NCI-H2029 (cell line): ENCODE measurements at regions not wholly inside any gene's neighbourhood (a gene's known extent, or its start where the extent isn't known, plus 50 kb on each side); places are given as distances from the start of the nearest gene placed in this dataset.

Source experiments
- DNase-seq: peaks from one replicate; lab custom pipeline; 2025; lab: John Stamatoyannopoulos, UW

GRCh38 chr15:96524676-96525417 is 194.3 kb downstream of the NR2F2 start:
- DNase-seq, result no peak

DNA sequence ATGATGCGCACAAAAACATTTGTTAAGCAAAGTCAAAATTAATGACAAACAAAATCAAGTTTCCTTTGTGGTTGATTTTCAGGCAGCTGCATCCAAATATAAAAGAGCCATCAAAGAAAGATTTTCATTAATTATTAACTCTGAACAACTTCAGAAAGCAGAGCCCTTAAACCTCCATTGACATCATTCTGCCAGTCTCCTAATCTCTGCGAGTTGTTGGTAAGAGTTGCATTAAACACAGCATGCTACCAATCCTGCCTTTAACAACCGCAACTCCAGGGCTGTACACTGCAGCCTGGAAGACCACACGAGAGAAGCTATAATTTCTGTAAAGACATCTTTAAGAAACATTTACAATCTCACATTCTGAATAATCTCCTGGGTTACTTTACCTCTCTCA is 204.6 kb downstream of the NR2F2 start:
- no peak for DNase-seq

GRCh38 chr15:96538491-96538890 is 208.0 kb downstream of the NR2F2 start:
- DNase-seq, result no peak

GRCh38 chr15:96540283-96540682 is 209.8 kb downstream of the NR2F2 start:
- no peak for DNase-seq

DNA sequence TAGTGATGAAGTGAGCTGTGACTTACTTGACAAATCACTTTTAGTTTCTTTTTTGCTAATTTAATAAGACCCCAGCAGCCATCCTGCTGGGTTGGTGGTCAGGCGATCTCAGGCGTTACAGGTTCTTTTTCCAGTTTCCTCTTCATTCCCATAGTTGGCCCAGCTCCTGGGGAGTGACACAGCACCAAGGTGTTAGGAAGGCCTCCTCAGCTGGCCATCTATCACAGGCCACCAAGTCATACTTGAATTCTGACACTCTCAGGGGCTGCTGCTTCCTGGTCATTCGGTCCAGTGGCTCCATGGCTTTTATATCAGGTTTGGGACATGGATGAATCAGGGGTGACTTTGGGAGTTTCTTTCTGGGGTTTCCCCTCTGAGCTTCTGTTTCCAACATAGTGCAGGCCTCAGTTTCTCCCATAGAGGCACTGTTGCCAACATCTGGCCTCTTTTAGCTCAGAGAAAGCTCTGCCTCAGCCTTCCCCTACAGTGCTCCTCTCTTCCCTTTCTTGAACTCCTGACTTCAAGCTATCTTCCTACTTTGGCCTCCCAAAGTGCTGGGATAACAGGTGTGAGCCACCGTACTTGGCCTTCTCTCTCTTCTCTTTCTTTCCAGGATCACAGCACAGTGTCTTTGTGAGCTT is 211.8 kb downstream of the NR2F2 start:
- DNase-seq, result no peak

DNA sequence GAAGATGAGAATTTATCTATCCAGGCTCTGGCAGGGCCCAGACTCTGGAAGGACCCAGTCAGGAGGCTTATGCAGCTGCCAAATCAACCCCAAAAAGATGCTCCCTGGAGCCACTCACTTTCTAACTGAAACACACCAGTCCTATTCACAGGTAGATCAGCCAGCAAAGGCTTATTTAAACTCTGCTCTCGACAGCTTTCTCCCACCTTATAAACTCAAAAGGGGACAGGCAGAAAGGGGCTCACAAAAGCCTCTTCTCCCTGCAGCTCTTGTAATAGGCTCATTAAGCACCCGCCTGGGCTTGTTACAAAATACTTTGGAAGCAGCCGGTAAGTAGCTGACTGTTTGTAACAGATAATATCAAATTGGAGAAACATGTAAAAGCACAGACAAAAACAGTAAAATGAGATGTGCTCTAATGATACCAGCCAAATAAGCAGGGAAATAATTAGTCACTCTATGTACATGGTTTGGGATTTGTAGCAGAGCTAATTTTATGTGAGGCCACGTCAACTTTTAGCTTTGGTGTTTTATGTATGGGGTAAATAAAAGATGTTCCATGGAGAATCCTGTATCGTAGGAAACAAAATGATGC is 213.8 kb downstream of the NR2F2 start:
- DNase-seq, result no peak

GRCh38 chr15:96549136-96549535 is 218.6 kb downstream of the NR2F2 start:
- DNase-seq, result no peak

DNA sequence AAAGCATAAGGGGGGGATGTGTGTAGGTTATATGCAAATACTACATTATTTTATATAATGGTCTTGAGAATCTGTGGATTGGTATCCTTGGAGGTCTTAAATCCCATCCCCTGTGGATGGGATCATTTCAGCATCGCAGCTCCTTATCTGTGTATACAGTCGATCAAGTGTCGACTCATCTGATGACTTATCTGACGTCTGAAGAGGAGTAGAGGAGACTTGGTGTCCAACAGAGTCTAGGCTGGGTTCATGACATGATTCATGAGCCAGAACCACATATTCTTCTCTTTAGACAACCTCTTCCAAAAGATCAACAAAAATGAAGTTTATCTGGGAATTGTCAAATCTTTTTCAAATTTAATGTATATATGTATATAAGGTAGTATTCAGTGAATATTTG is 220.7 kb downstream of the NR2F2 start:
- no peak for DNase-seq

GRCh38 chr15:96551722-96552121 is 221.2 kb downstream of the NR2F2 start:
- no peak for DNase-seq

DNA sequence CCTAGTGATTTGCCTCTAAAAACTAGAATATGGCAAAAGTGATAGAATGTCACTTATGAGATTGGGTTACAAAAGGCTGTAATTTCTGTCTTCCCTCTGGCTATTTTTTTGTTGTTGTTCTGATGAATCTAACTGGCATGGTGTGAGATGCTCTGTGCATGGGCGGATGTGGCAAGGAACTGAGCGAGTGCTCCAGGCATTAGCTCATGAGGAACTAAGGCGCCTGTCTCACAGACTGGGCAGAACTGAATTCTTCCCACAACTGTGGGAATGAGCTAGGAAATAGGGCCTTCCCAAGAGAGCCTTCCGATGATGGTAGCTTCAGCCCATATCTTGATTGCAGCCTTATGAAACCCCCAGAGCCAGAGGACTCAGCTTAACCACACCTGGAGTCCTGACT is 222.5 kb downstream of the NR2F2 start:
- no peak for DNase-seq

- no peak for DNase-seq
These were observed 223.0 kb downstream of the NR2F2 start for GRCh38 chr15:96553451-96553850.

GRCh38 chr15:96553931-96554330 is 223.4 kb downstream of the NR2F2 start:
- DNase-seq, result no peak

- DNase-seq, result no peak
These were observed 224.0 kb downstream of the NR2F2 start for GRCh38 chr15:96554541-96554940.

DNA sequence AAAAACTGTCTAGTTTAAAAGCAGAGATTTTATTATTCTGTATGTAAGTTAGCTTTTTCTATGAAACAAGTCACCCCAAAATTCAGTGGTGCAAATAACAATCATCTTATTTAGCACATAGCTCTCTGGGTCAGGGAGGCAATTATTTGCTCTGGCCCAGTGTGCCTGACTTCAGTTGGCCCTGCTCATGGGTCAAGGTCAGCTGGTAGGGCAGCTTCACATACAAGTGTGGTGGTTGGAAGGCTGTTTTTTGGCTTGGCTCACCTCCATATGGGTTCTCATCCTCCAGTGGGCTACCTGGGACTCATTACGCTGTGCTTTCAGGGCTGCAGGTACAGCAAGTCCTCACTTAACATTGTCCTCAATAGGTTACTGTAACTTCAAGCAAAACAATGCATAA is 228.6 kb downstream of the NR2F2 start:
- no peak for DNase-seq

DNA sequence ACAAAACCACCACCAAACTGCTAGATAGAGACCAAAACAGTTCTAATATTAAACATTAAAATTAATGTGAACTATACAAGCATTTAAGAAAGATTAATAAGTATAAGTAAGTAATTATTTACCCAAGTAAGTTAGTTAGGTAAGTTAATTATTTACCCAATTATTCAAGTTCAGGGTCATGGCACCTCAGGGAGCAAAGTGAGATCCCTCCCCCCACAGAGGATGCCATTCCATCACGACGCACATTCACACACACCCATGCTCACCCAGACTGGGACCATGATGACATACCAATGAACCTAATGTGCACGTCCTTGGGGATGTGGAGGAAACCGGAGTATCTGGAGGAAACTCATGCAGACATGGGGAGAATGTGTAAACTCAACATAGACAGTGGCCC is 229.1 kb downstream of the NR2F2 start:
- DNase-seq, result no peak

GRCh38 chr15:96560246-96560895 is 229.9 kb downstream of the NR2F2 start:
- no peak for DNase-seq

- no peak for DNase-seq
These were observed 231.1 kb downstream of the NR2F2 start for GRCh38 chr15:96561593-96561992.

- DNase-seq, result no peak
These were observed 234.0 kb downstream of the NR2F2 start for GRCh38 chr15:96564546-96564945.

DNA sequence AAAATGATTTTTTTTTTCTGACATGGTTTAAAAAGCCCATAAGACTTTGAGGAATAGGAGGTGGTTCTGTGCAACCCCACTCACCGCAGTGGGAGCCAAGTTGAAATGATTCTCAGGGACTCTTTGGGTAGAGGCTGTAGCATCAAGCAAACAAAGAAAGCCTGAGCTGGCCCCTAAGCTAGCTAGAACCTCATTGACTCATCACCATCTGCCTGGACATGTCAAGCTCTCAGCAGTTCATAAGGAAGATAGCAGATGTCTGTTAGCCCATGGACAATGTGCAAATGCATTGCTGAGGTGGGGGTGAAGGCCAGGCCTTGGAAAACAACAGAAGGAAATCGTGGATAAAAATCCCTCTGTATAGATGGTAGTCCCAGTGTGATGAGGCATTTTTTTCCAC is 234.8 kb downstream of the NR2F2 start:
- no peak for DNase-seq

GRCh38 chr15:96574782-96575181 is 244.3 kb downstream of the NR2F2 start:
- no peak for DNase-seq

GRCh38 chr15:96576596-96576995 is 246.1 kb downstream of the NR2F2 start:
- DNase-seq, result no peak

- no peak for DNase-seq
These were observed 247.9 kb downstream of the NR2F2 start for GRCh38 chr15:96578393-96578792.

- no peak for DNase-seq
These were observed 250.9 kb downstream of the NR2F2 start for GRCh38 chr15:96581371-96581770.
